GM23338 (cell line): ENCODE measurements at regions not wholly inside any gene's neighbourhood (a gene's known extent, or its start where the extent isn't known, plus 50 kb on each side); places are given as distances from the start of the nearest gene placed in this dataset.

Experiments
- ATAC-seq: fragments of 200-7000 bp; cut with Tn5 transposase; 3 replicates; pipeline ENCODE4 v1.9.1; 2020
- DNase-seq: peaks from one replicate; pipeline ENCODE4 v3.0.0-alpha.2; 2015; ENCODE audit warnings: low spot score
- H2AFZ ChIP-seq: fragments of 200-600 bp; sonication (generic); 2 replicates; pipeline ENCODE4 v1.8.0; 2016; ENCODE audit warnings: antibody characterized with exemption, mild to moderate bottlenecking, moderate library complexity
- H3F3A ChIP-seq: fragments of 200-600 bp; sonication (generic); replicated peaks from 2 replicates; pipeline ENCODE4 v1.8.0; 2017; ENCODE audit warnings: antibody characterized with exemption, mixed run types, low read depth
- H3K27ac ChIP-seq: fragments of 200-600 bp; sonication (generic); 2 replicates; pipeline ENCODE4 v1.6.1; 2016; ENCODE audit warnings: low read depth
- H3K27me3 ChIP-seq: fragments of 200-600 bp; sonication (generic); 2 replicates; pipeline ENCODE4 v1.8.0; 2016; ENCODE audit warnings: mild to moderate bottlenecking, mixed run types, moderate library complexity; ENCODE audit not compliant: insufficient read depth
- H3K36me3 ChIP-seq: fragments of 200-600 bp; sonication (generic); 2 replicates; pipeline ENCODE4 v1.8.0; 2016; ENCODE audit warnings: mild to moderate bottlenecking; ENCODE audit not compliant: insufficient read depth
- H3K4me1 ChIP-seq: fragments of 200-600 bp; sonication (generic); 2 replicates; pipeline ENCODE4 v1.8.0; 2016; ENCODE audit warnings: mild to moderate bottlenecking, moderate library complexity; ENCODE audit not compliant: insufficient read depth
- H3K4me2 ChIP-seq: fragments of 200-600 bp; sonication (generic); 2 replicates; pipeline ENCODE4 v1.7.1; 2017; ENCODE audit warnings: mixed run types
- H3K4me3 ChIP-seq: fragments of 200-600 bp; sonication (generic); 2 replicates; pipeline ENCODE4 v1.6.1; 2016; ENCODE audit warnings: mixed run types
- H3K79me2 ChIP-seq: fragments of 200-600 bp; sonication (generic); replicated peaks from 2 replicates; pipeline ENCODE4 v1.8.0; 2017; ENCODE audit warnings: mild to moderate bottlenecking; ENCODE audit not compliant: insufficient read depth
- H3K9me2 ChIP-seq: fragments of 200-600 bp; sonication (generic); 2 replicates; pipeline ENCODE4 v1.8.0; 2017; ENCODE audit not compliant: insufficient read depth
- H4K20me1 ChIP-seq: fragments of 200-600 bp; sonication (generic); replicated peaks from 2 replicates; pipeline ENCODE4 v1.8.0; 2017; ENCODE audit warnings: mild to moderate bottlenecking; ENCODE audit not compliant: insufficient read depth
- H3K27ac Mint-ChIP-seq: 2 replicates; pipeline ENCODE4 v1.8.0; 2020; ENCODE audit warnings: inconsistent platforms, mild to moderate bottlenecking, moderate library complexity, mixed read lengths
- H3K27me3 Mint-ChIP-seq: 3 replicates; pipeline ENCODE4 v1.8.0; 2022; ENCODE audit warnings: low read depth, mild to moderate bottlenecking, moderate library complexity, mixed read lengths, inconsistent platforms; ENCODE audit not compliant: insufficient read depth, poor library complexity
- H3K36me3 Mint-ChIP-seq: 3 replicates; pipeline ENCODE4 v1.8.0; 2021; ENCODE audit warnings: low read depth, mild to moderate bottlenecking, inconsistent platforms, moderate library complexity, mixed read lengths
- H3K4me1 Mint-ChIP-seq: 3 replicates; pipeline ENCODE4 v1.8.0; 2020; ENCODE audit warnings: mild to moderate bottlenecking, inconsistent platforms, mixed read lengths
- H3K4me3 Mint-ChIP-seq: 3 replicates; pipeline ENCODE4 v1.8.0; 2021; ENCODE audit warnings: moderate library complexity, mild to moderate bottlenecking, inconsistent platforms, mixed read lengths
- H3K9me3 Mint-ChIP-seq: 3 replicates; pipeline ENCODE4 v1.8.0; 2020; ENCODE audit warnings: moderate library complexity, mild to moderate bottlenecking, inconsistent platforms, mixed read lengths
- CREB1 ChIP-seq: fragments of 250-450 bp; sonication (Bioruptor Pico); IDR thresholded peaks from 2 replicates; pipeline ENCODE4 v1.5.0; 2020; ENCODE audit warnings: low read depth, mild to moderate bottlenecking, moderate library complexity
- CTCF ChIP-seq, 2 experiments: fragments of 200-600 bp in 1 of 2; sonication (generic) in 1 of 2; conservative IDR thresholded peaks; 2 replicates each; pipeline versions ENCODE4 v1.5.1 to v1.6.1; 2016 to 2017; ENCODE audit warnings: antibody characterized with exemption in 2 of 2, low read depth in 2 of 2, mild to moderate bottlenecking in 2 of 2, moderate library complexity in 1 of 2
- ETS1 ChIP-seq: IDR thresholded peaks from 2 replicates; pipeline ENCODE4 v1.6.1; 2016; ENCODE audit warnings: antibody characterized with exemption
- EZH2 ChIP-seq: fragments of 200-600 bp; sonication (generic); IDR thresholded peaks from one replicate; pipeline ENCODE4 v1.8.0; 2017; ENCODE audit warnings: antibody characterized with exemption, mild to moderate bottlenecking, low read depth; ENCODE audit not compliant: unreplicated experiment
- EZH2phosphoT487 ChIP-seq: fragments of 200-600 bp; sonication (generic); IDR thresholded peaks from one replicate; pipeline ENCODE4 v1.8.1; 2018; ENCODE audit warnings: antibody characterized with exemption; ENCODE audit not compliant: unreplicated experiment
- JUNB ChIP-seq: IDR thresholded peaks from one replicate; pipeline ENCODE4 v1.6.1; 2016; ENCODE audit warnings: antibody characterized with exemption; ENCODE audit not compliant: unreplicated experiment
- NANOG ChIP-seq: IDR thresholded peaks from 2 replicates; pipeline ENCODE4 v1.6.1; 2016; ENCODE audit warnings: antibody characterized with exemption, borderline replicate concordance
- POLR2AphosphoS5 ChIP-seq: IDR thresholded peaks from 2 replicates; pipeline ENCODE4 v1.6.1; 2016; ENCODE audit warnings: antibody characterized with exemption, low read depth
- REST ChIP-seq: IDR thresholded peaks from one replicate; pipeline ENCODE4 v1.6.1; 2018; ENCODE audit warnings: antibody characterized with exemption; ENCODE audit not compliant: unreplicated experiment
- STAT1 ChIP-seq: IDR thresholded peaks from one replicate; pipeline ENCODE4 v1.6.1; 2016; ENCODE audit warnings: antibody characterized with exemption; ENCODE audit not compliant: unreplicated experiment
- ZNF114 ChIP-seq: fragments of 250-450 bp; sonication (Bioruptor Pico); IDR thresholded peaks from 2 replicates; pipeline ENCODE4 v1.5.0; 2020; ENCODE audit warnings: mild to moderate bottlenecking, moderate library complexity
- ZNF331 ChIP-seq: fragments of 250-450 bp; sonication (Bioruptor Pico); IDR thresholded peaks from 2 replicates; pipeline ENCODE4 v1.5.0; 2020; ENCODE audit warnings: low read depth, mild to moderate bottlenecking, moderate library complexity
- ZNF462 ChIP-seq: fragments of 250-450 bp; sonication (Bioruptor Pico); IDR thresholded peaks from 2 replicates; pipeline ENCODE4 v1.5.0; 2020; ENCODE audit warnings: mild to moderate bottlenecking, moderate library complexity

GRCh38 chr4:180310616-180311015, 1932.6 kb upstream of the TENM3 start:
- no peak for ATAC-seq
- H3K79me2 ChIP-seq, result no peaks in the 10 kb centered on the region
- TF ChIP-seq EZH2 (no peak), CTCF (conservative IDR thresholded peaks at IDR 0.05; ENCODE audit: low read depth in 2 of 2) (no peak), EZH2phosphoT487 (no peak), CREB1 (CRISPR knock-in tag) (no peak), ZNF462 (no peak), REST (no peak), ZNF331 (CRISPR knock-in tag) (no peak), POLR2AphosphoS5 (no peak), ZNF114 (CRISPR knock-in tag) (no peak), STAT1 (no peak), JUNB (no peak), ETS1 (no peak), NANOG (no peak)
- Mint-ChIP-seq H3K9me3 (no peaks in the 10 kb centered on the region), H3K4me1 (no peaks in the 10 kb centered on the region), H3K27me3 (no peaks in the 10 kb centered on the region), H3K27ac (no peak overlapping the region), H3K36me3 (no peaks in the 10 kb centered on the region), H3K4me3 (no peak overlapping the region)
- no peaks in the 10 kb centered on the region for H3K4me1 ChIP-seq
- no peak overlapping the region for H3K27ac ChIP-seq
- no peaks in the 10 kb centered on the region for H3F3A ChIP-seq
- H3K27me3 ChIP-seq, result no peaks in the 10 kb centered on the region
- DNase-seq, result no peak
- H3K9me2 ChIP-seq, result no peaks in the 10 kb centered on the region
- H3K4me2 ChIP-seq, result no peak overlapping the region
- H3K36me3 ChIP-seq, result no peaks in the 10 kb centered on the region
- no peaks in the 10 kb centered on the region for H4K20me1 ChIP-seq
- H3K4me3 ChIP-seq, result no peak overlapping the region
- no peak overlapping the region for H2AFZ ChIP-seq
